Caco-2 (cell line): ENCODE measurements at regions not wholly inside any gene's neighbourhood (a gene's known extent, or its start where the extent isn't known, plus 50 kb on each side); places are given as distances from the start of the nearest gene placed in this dataset.

Experiments
- BruUV-seq: library from RNA; stranded (reverse); fragments of 400-500 nt; replicated peaks from 2 replicates; lab custom pipeline; 2021; lab: Mats Ljungman, UMichigan
- CTCF ChIA-PET: fragments of 300-600 bp; sonication (Branson Sonifier 250); formaldehyde crosslinking; loops from one replicate; lab custom pipeline; 2022; ENCODE audit warnings: antibody characterized with exemption; lab: Charles Lee
- POLR2A ChIA-PET: fragments of 300-600 bp; sonication (Branson Sonifier 250); formaldehyde crosslinking; loops from one replicate; lab custom pipeline; 2022; ENCODE audit warnings: antibody characterized with exemption; lab: Charles Lee
- DNase-seq, 2 experiments: peaks; one replicate each; pipeline versions ENCODE4 v3.0.0 to v3.0.0-alpha.2; 2020 to 2022
- H3K27me3 ChIP-seq: replicated peaks from 2 replicates; pipeline ENCODE4 v1.6.0; 2011; ENCODE audit warnings: low read length; ENCODE audit not compliant: control insufficient read depth, insufficient read depth
- H3K36me3 ChIP-seq: 2 replicates; pipeline ENCODE4 v1.5.1; 2011; ENCODE audit warnings: low read length; ENCODE audit not compliant: control insufficient read depth, insufficient read depth
- H3K4me1 ChIP-seq: fragments of 250-450 bp; sonication (Bioruptor Pico); 2 replicates; pipeline ENCODE4 v1.5.1; 2020; ENCODE audit warnings: mild to moderate bottlenecking
- H3K4me3 ChIP-seq: 2 replicates; pipeline ENCODE4 v1.5.1; 2011; ENCODE audit warnings: low read depth, mild to moderate bottlenecking, control low read depth, low read length
- H3K9me3 ChIP-seq: fragments of 250-450 bp; sonication (Bioruptor Pico); 2 replicates; pipeline ENCODE4 v1.5.1; 2020; ENCODE audit warnings: mild to moderate bottlenecking, moderate library complexity
- H3K27ac Mint-ChIP-seq: one replicate; pipeline ENCODE4 v1.8.0; 2022; ENCODE audit warnings: mixed read lengths; ENCODE audit not compliant: unreplicated experiment
- H3K27me3 Mint-ChIP-seq: one replicate; pipeline ENCODE4 v1.8.0; 2022; ENCODE audit warnings: mixed read lengths; ENCODE audit not compliant: insufficient read depth, unreplicated experiment
- H3K36me3 Mint-ChIP-seq: one replicate; pipeline ENCODE4 v1.8.0; 2022; ENCODE audit warnings: mild to moderate bottlenecking, mixed read lengths; ENCODE audit not compliant: insufficient read depth, unreplicated experiment
- H3K4me1 Mint-ChIP-seq: one replicate; pipeline ENCODE4 v1.8.0; 2022; ENCODE audit warnings: low read depth, mixed read lengths; ENCODE audit not compliant: unreplicated experiment
- H3K4me3 Mint-ChIP-seq: one replicate; pipeline ENCODE4 v1.8.0; 2022; ENCODE audit warnings: mild to moderate bottlenecking, moderate library complexity, mixed read lengths; ENCODE audit not compliant: unreplicated experiment
- H3K9me3 Mint-ChIP-seq: one replicate; pipeline ENCODE4 v1.8.0; 2022; ENCODE audit warnings: mixed read lengths; ENCODE audit not compliant: unreplicated experiment
- intact Hi-C: fragments of 100-400 bp; cut with micrococcal nuclease; formaldehyde crosslinking; loops from one replicate; pipeline ENCODE4 v1.10.0; 2022; ENCODE audit not compliant: unreplicated experiment
- TF ChIP-seq, protein P1 (sequence below), 2 experiments: fragments of 200-600 bp in 1 of 2; IDR thresholded peaks; 1 replicate in 1 of 2; 2 replicates in 1 of 2; pipeline versions ENCODE4 v1.5.1 to v1.8.0; 2011 to 2022; ENCODE audit warnings: antibody characterized with exemption in 1 of 2, control low read depth in 1 of 2, inconsistent platforms in 1 of 2, low read depth in 1 of 2, low read length in 1 of 2, mild to moderate bottlenecking in 1 of 2, moderate library complexity in 1 of 2; ENCODE audit not compliant: insufficient read depth in 1 of 2, severe bottlenecking in 1 of 2, unreplicated experiment in 1 of 2

GRCh38 chr11:133663135-133663985 lies 131.1 kb upstream of the OPCML start:
- TF ChIP-seq, protein P1, sequence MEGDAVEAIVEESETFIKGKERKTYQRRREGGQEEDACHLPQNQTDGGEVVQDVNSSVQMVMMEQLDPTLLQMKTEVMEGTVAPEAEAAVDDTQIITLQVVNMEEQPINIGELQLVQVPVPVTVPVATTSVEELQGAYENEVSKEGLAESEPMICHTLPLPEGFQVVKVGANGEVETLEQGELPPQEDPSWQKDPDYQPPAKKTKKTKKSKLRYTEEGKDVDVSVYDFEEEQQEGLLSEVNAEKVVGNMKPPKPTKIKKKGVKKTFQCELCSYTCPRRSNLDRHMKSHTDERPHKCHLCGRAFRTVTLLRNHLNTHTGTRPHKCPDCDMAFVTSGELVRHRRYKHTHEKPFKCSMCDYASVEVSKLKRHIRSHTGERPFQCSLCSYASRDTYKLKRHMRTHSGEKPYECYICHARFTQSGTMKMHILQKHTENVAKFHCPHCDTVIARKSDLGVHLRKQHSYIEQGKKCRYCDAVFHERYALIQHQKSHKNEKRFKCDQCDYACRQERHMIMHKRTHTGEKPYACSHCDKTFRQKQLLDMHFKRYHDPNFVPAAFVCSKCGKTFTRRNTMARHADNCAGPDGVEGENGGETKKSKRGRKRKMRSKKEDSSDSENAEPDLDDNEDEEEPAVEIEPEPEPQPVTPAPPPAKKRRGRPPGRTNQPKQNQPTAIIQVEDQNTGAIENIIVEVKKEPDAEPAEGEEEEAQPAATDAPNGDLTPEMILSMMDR (IDR thresholded peaks at IDR 0.05; ENCODE audit: insufficient read depth in 1 of 2, low read depth in 1 of 2, low read length in 1 of 2, severe bottlenecking in 1 of 2, unreplicated experiment in 1 of 2): no peak
- DNase-seq: no peak
- H3K4me3 ChIP-seq: no peak overlapping the region
- Mint-ChIP-seq H3K4me3 (no peak overlapping the region), H3K36me3 (no peaks in the 10 kb centered on the region), H3K4me1 (no peaks in the 10 kb centered on the region), H3K27me3 (peaks cover 13% of the 10 kb centered on the region), H3K27ac (no peak overlapping the region), H3K9me3 (no peaks in the 10 kb centered on the region)
- CTCF ChIA-PET: no interaction called here
- no peaks in the 10 kb centered on the region for H3K27me3 ChIP-seq
- intact Hi-C loops: no loop called here
- POLR2A ChIA-PET: no interaction called here
- BruUV-seq: no TSS peak
- no peaks in the 10 kb centered on the region for H3K4me1 ChIP-seq
- no peaks in the 10 kb centered on the region for H3K36me3 ChIP-seq
- no peaks in the 10 kb centered on the region for H3K9me3 ChIP-seq

DNA sequence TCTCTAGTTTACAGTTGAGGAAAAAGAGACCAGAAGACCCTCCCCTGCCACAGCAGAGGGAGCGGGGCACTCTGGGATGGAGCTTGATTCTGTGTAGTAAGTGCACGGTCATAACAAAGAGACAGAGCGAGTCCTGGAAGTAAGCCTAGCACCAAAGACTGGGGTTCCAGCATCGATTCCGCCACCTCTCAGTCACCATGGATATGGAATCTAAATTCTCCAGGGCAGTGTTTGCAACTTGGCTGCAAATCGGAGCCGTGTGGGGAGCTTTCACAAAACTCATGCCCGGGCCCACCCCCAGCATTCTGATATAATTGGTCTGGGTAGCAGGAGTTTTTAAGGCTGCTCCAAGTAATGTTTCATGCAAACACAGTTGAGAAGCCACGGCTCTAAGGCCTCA lies 129.5 kb upstream of the OPCML start:
- Mint-ChIP-seq H3K9me3 (no peaks in the 10 kb centered on the region), H3K4me3 (no peak overlapping the region), H3K27ac (no peak overlapping the region), H3K4me1 (no peaks in the 10 kb centered on the region), H3K27me3 (peaks cover 13% of the 10 kb centered on the region), H3K36me3 (no peaks in the 10 kb centered on the region)
- BruUV-seq: no TSS peak
- 0 out of 2 replicates have a peak, but pooled peaks cover 1% of the 10 kb centered on the region for H3K9me3 ChIP-seq
- no peaks in the 10 kb centered on the region for H3K27me3 ChIP-seq
- H3K36me3 ChIP-seq: no peaks in the 10 kb centered on the region
- H3K4me1 ChIP-seq: no peaks in the 10 kb centered on the region
- H3K4me3 ChIP-seq: no peak overlapping the region
- POLR2A ChIA-PET: no interaction called here
- CTCF ChIA-PET: no interaction called here
- TF ChIP-seq, protein P1 (IDR thresholded peaks at IDR 0.05; ENCODE audit: insufficient read depth in 1 of 2, low read depth in 1 of 2, low read length in 1 of 2, severe bottlenecking in 1 of 2, unreplicated experiment in 1 of 2): no peak
- intact Hi-C loops: no loop called here
- DNase-seq: no peak

DNA sequence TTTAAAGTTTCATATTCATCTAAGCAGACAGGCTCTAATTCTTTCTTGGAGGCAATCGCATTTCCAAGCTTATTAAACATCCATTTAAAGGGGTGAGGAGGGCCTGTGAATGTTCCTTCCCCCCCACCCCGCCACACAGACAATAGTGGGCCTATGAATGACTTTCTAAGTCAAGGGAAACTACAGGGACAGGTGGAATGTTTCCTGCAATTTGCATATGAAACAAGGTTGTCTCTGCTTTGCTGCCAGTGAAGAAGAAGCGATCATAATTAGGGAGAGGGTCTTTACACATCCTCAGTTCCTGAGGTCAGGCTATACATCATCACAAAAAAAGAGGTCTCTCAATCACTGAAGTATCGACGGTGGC lies 127.9 kb upstream of the OPCML start:
- no peaks in the 10 kb centered on the region for H3K36me3 ChIP-seq
- H3K27me3 Mint-ChIP-seq: peaks cover 17% of the 10 kb centered on the region
- POLR2A ChIA-PET: no interaction called here
- H3K9me3 Mint-ChIP-seq: no peaks in the 10 kb centered on the region
- 0 out of 2 replicates have a peak, but pooled peaks cover 3% of the 10 kb centered on the region for H3K9me3 ChIP-seq
- H3K4me3 ChIP-seq: no peak overlapping the region
- H3K4me1 ChIP-seq: no peaks in the 10 kb centered on the region
- H3K4me3 Mint-ChIP-seq: no peak overlapping the region
- intact Hi-C loops: no loop called here
- TF ChIP-seq, protein P1 (IDR thresholded peaks at IDR 0.05; ENCODE audit: insufficient read depth in 1 of 2, low read depth in 1 of 2, low read length in 1 of 2, severe bottlenecking in 1 of 2, unreplicated experiment in 1 of 2): no peak
- no peaks in the 10 kb centered on the region for H3K36me3 Mint-ChIP-seq
- no peak for DNase-seq
- H3K27ac Mint-ChIP-seq: no peak overlapping the region
- no peaks in the 10 kb centered on the region for H3K27me3 ChIP-seq
- no peaks in the 10 kb centered on the region for H3K4me1 Mint-ChIP-seq
- CTCF ChIA-PET: no interaction called here
- BruUV-seq: no TSS peak
